ENCODE measurements at regions not wholly inside any gene's neighbourhood (a gene's known extent, or its start where the extent isn't known, plus 50 kb on each side); places are given as distances from the start of the nearest gene placed in this dataset.

- Histone ChIP-seq H3K4me2 (replicated peaks; ENCODE audit: extremely low read depth, low read length, poor library complexity, severe bottlenecking) (no peak overlapping the region), H3K27me3 (ENCODE audit: control insufficient read depth in 2 of 2, insufficient read depth in 2 of 2, low read length in 2 of 2) (no peaks in the 10 kb centered on the region), H3K36me3 (replicated peaks in 1 of 2; ENCODE audit: control insufficient read depth in 1 of 2, insufficient read depth in 2 of 2, low read length in 2 of 2) (no peaks in the 10 kb centered on the region), H4K20me1 (ENCODE audit: insufficient read depth, low read length) (no peaks in the 10 kb centered on the region), H3K9ac (ENCODE audit: insufficient read depth, low read length, poor library complexity, severe bottlenecking) (no peak overlapping the region), H3K4me1 (ENCODE audit: control insufficient read depth in 1 of 2, insufficient read depth in 2 of 2, low read length in 2 of 2) (no peaks in the 10 kb centered on the region), H2AFZ (ENCODE audit: insufficient read depth, low read depth, low read length, poor library complexity, severe bottlenecking) (no peak overlapping the region), H3K9me3 (replicated peaks in 1 of 2; ENCODE audit: control insufficient read depth in 1 of 2, insufficient read depth in 1 of 2, low read length in 2 of 2) (no peaks in the 10 kb centered on the region), H3K4me3 (replicated peaks in 1 of 3; ENCODE audit: low read depth in 2 of 3, low read length in 3 of 3) (no peak overlapping the region), H3K79me2 (ENCODE audit: insufficient read depth, low read length) (no peaks in the 10 kb centered on the region), H3K27ac (ENCODE audit: low read depth in 1 of 2, low read length in 2 of 2) (no peak overlapping the region)
- TF ChIP-seq CTCF (IDR thresholded peaks at IDR 0.05), result no peak
- no peaks in the 10 kb centered on the region for H3K36me3 Mint-ChIP-seq
- H3K4me3 Mint-ChIP-seq, result no peak overlapping the region
- peaks cover 7 to 19% (median 16%) of the 10 kb centered on the region in 3 donors for H3K27me3 Mint-ChIP-seq (ENCODE audit: low read depth in 3 of 3)
- intact Hi-C loops (cut with micrococcal nuclease), result no loop called here
- 83% methylated on average over 4 of the region's 4 CpGs for WGBS (ENCODE audit: insufficient coverage)
- no peak for DNase-seq
- H3K9me3 Mint-ChIP-seq, result peaks cover 0 to 3% (median 0%) of the 10 kb centered on the region in 7 donors
- no peak overlapping the region for H3K27ac Mint-ChIP-seq
- H3K4me1 Mint-ChIP-seq, result no peaks in the 10 kb centered on the region
Observed at GRCh38 chr1:181387702-181388101, 95.6 kb upstream of the CACNA1E start.

GRCh38 chr1:181390410-181391077 lies 92.8 kb upstream of the CACNA1E start:
- peaks cover 4 to 19% (median 10%) of the 10 kb centered on the region in 3 donors for H3K27me3 Mint-ChIP-seq (ENCODE audit: low read depth in 3 of 3)
- peak overlapping the region in 1 of 7 donors; percentile 8 for H3K27ac Mint-ChIP-seq
- WGBS (ENCODE audit: insufficient coverage), result 82% methylated on average over 6 of the region's 8 CpGs

More at GRCh38 chr1:181390410-181391077, 92.8 kb upstream of the CACNA1E start:
- TF ChIP-seq CTCF (IDR thresholded peaks at IDR 0.05), result no peak
- Histone ChIP-seq H4K20me1 (ENCODE audit: insufficient read depth, low read length) (no peaks in the 10 kb centered on the region), H2AFZ (ENCODE audit: insufficient read depth, low read depth, low read length, poor library complexity, severe bottlenecking) (no peak overlapping the region), H3K27me3 (ENCODE audit: control insufficient read depth in 2 of 2, insufficient read depth in 2 of 2, low read length in 2 of 2) (no peaks in the 10 kb centered on the region), H3K9me3 (replicated peaks in 1 of 2; ENCODE audit: control insufficient read depth in 1 of 2, insufficient read depth in 1 of 2, low read length in 2 of 2) (no peaks in the 10 kb centered on the region), H3K4me3 (replicated peaks in 1 of 3; ENCODE audit: low read depth in 2 of 3, low read length in 3 of 3) (no peak overlapping the region), H3K4me2 (replicated peaks; ENCODE audit: extremely low read depth, low read length, poor library complexity, severe bottlenecking) (no peak overlapping the region), H3K27ac (ENCODE audit: low read depth in 1 of 2, low read length in 2 of 2) (no peak overlapping the region), H3K36me3 (replicated peaks in 1 of 2; ENCODE audit: control insufficient read depth in 1 of 2, insufficient read depth in 2 of 2, low read length in 2 of 2) (no peaks in the 10 kb centered on the region), H3K9ac (ENCODE audit: insufficient read depth, low read length, poor library complexity, severe bottlenecking) (no peak overlapping the region), H3K4me1 (ENCODE audit: control insufficient read depth in 1 of 2, insufficient read depth in 2 of 2, low read length in 2 of 2) (no peaks in the 10 kb centered on the region), H3K79me2 (ENCODE audit: insufficient read depth, low read length) (no peaks in the 10 kb centered on the region)
- Mint-ChIP-seq H3K4me3 (peak overlapping the region in 1 of 2 donors; percentile 9), H3K36me3 (no peaks in the 10 kb centered on the region), H3K4me1 (no peaks in the 10 kb centered on the region), H3K9me3 (peaks cover 0 to 3% (median 0%) of the 10 kb centered on the region in 7 donors)
- no peak for DNase-seq
- intact Hi-C loops (cut with micrococcal nuclease), result no loop called here

Data from CD14-positive monocyte (primary cell).